WTC11 (cell line): ENCODE measurements at regions not wholly inside any gene's neighbourhood (a gene's known extent, or its start where the extent isn't known, plus 50 kb on each side); places are given as distances from the start of the nearest gene placed in this dataset.

Experiments
- ATAC-seq: fragments of 200-7000 bp; cut with Tn5 transposase; 2 replicates; pipeline ENCODE4 v1.10.0; 2021; ENCODE audit warnings: mild to moderate bottlenecking, moderate library complexity
- CTCF ChIA-PET: fragments of 300-600 bp; sonication (Branson Sonifier 250); formaldehyde crosslinking; loops from one replicate; lab custom pipeline; 2021; ENCODE audit warnings: antibody characterized with exemption; lab: Charles Lee
- POLR2A ChIA-PET: fragments of 350-600 bp; sonication (Branson Sonifier 250); formaldehyde crosslinking; loops from one replicate; lab custom pipeline; 2021; ENCODE audit warnings: antibody characterized with exemption; lab: Charles Lee
- DNase-seq: peaks from one replicate; pipeline ENCODE4 v3.0.0; 2021; ENCODE audit warnings: low spot score
- H3K27ac Mint-ChIP-seq: 2 replicates; pipeline ENCODE4 v1.8.0; 2021; ENCODE audit warnings: mixed read lengths
- H3K27me3 Mint-ChIP-seq: 2 replicates; pipeline ENCODE4 v1.8.0; 2021; ENCODE audit warnings: low read depth, mild to moderate bottlenecking, moderate library complexity, mixed read lengths
- H3K36me3 Mint-ChIP-seq: 2 replicates; pipeline ENCODE4 v1.8.0; 2021; ENCODE audit warnings: mixed read lengths
- H3K4me1 Mint-ChIP-seq: 2 replicates; pipeline ENCODE4 v1.8.0; 2022; ENCODE audit warnings: mixed read lengths
- H3K4me3 Mint-ChIP-seq: 2 replicates; pipeline ENCODE4 v1.8.0; 2021; ENCODE audit warnings: mild to moderate bottlenecking, moderate library complexity, mixed read lengths
- H3K9me3 Mint-ChIP-seq: 2 replicates; pipeline ENCODE4 v1.8.0; 2021; ENCODE audit warnings: mixed read lengths
- ATF1 ChIP-seq: sonication (generic); formaldehyde crosslinking; IDR thresholded peaks from 2 replicates; pipeline ENCODE4 v1.8.1; 2023; ENCODE audit warnings: mild to moderate bottlenecking, moderate library complexity, missing genetic modification reagents
- ATF3 ChIP-seq: sonication (generic); formaldehyde crosslinking; conservative IDR thresholded peaks from 2 replicates; pipeline ENCODE4 v1.8.1; 2022; ENCODE audit warnings: mild to moderate bottlenecking, missing genetic modification reagents
- CDX4 ChIP-seq: fragments of 250-450 bp; sonication (Bioruptor Pico); IDR thresholded peaks from 2 replicates; pipeline ENCODE4 v1.9.0; 2021; ENCODE audit warnings: moderate library complexity, mild to moderate bottlenecking, inconsistent platforms, borderline replicate concordance
- CREB1 ChIP-seq: sonication (generic); formaldehyde crosslinking; IDR thresholded peaks from 2 replicates; pipeline ENCODE4 v1.8.0; 2023; ENCODE audit warnings: mild to moderate bottlenecking, missing genetic modification reagents
- EMX1 ChIP-seq: fragments of 250-450 bp; sonication (Bioruptor Pico); IDR thresholded peaks from 2 replicates; pipeline ENCODE4 v1.8.0; 2021; ENCODE audit warnings: mild to moderate bottlenecking
- ETV6 ChIP-seq: sonication (generic); formaldehyde crosslinking; IDR thresholded peaks from 2 replicates; pipeline ENCODE4 v1.8.1; 2022; ENCODE audit warnings: mild to moderate bottlenecking, missing genetic modification reagents
- FOXK1 ChIP-seq: sonication (generic); formaldehyde crosslinking; IDR thresholded peaks from 2 replicates; pipeline ENCODE4 v1.8.0; 2022; ENCODE audit warnings: mild to moderate bottlenecking, moderate library complexity, missing genetic modification reagents
- FOXP1 ChIP-seq: sonication (generic); formaldehyde crosslinking; IDR thresholded peaks from 2 replicates; pipeline ENCODE4 v1.8.0; 2022; ENCODE audit warnings: missing genetic modification reagents, mild to moderate bottlenecking, moderate library complexity, borderline replicate concordance
- IRF1 ChIP-seq: sonication (generic); formaldehyde crosslinking; IDR thresholded peaks from 2 replicates; pipeline ENCODE4 v1.8.0; 2023; ENCODE audit warnings: missing genetic modification reagents
- MLX ChIP-seq: sonication (generic); formaldehyde crosslinking; IDR thresholded peaks from 2 replicates; pipeline ENCODE4 v1.8.1; 2023; ENCODE audit warnings: mild to moderate bottlenecking, missing genetic modification reagents, moderate library complexity
- NFATC4 ChIP-seq: fragments of 250-450 bp; sonication (Bioruptor Pico); IDR thresholded peaks from 2 replicates; pipeline ENCODE4 v1.9.0; 2021; ENCODE audit warnings: mild to moderate bottlenecking
- NFE2L1 ChIP-seq: sonication (generic); formaldehyde crosslinking; IDR thresholded peaks from 2 replicates; pipeline ENCODE4 v1.8.1; 2023; ENCODE audit warnings: missing genetic modification reagents
- NR1H2 ChIP-seq: sonication (generic); formaldehyde crosslinking; IDR thresholded peaks from 2 replicates; pipeline ENCODE4 v1.9.0; 2021; ENCODE audit warnings: mild to moderate bottlenecking, moderate library complexity, missing genetic modification reagents
- PRDM15 ChIP-seq: sonication (generic); formaldehyde crosslinking; IDR thresholded peaks from 2 replicates; pipeline ENCODE4 v1.8.0; 2022; ENCODE audit warnings: missing genetic modification reagents
- PRRX2 ChIP-seq: fragments of 250-450 bp; sonication (Bioruptor Pico); IDR thresholded peaks from 2 replicates; pipeline ENCODE4 v1.8.0; 2021; ENCODE audit warnings: mild to moderate bottlenecking
- RELA ChIP-seq: sonication (generic); formaldehyde crosslinking; IDR thresholded peaks from 2 replicates; pipeline ENCODE4 v1.8.1; 2022; ENCODE audit warnings: missing genetic modification reagents, mild to moderate bottlenecking, borderline replicate concordance
- ZMAT4 ChIP-seq: fragments of 250-450 bp; sonication (Bioruptor Pico); IDR thresholded peaks from 2 replicates; pipeline ENCODE4 v1.9.0; 2021; ENCODE audit warnings: mild to moderate bottlenecking
- ZNF219 ChIP-seq: sonication (generic); formaldehyde crosslinking; IDR thresholded peaks from 2 replicates; pipeline ENCODE4 v1.8.0; 2023; ENCODE audit warnings: missing genetic modification reagents, mild to moderate bottlenecking, borderline replicate concordance
- ZNF281 ChIP-seq: sonication (generic); formaldehyde crosslinking; IDR thresholded peaks from 2 replicates; pipeline ENCODE4 v1.8.0; 2023; ENCODE audit warnings: mild to moderate bottlenecking, missing genetic modification reagents
- ZNF317 ChIP-seq: sonication (generic); formaldehyde crosslinking; IDR thresholded peaks from 2 replicates; pipeline ENCODE4 v1.8.1; 2023; ENCODE audit warnings: low read depth, mild to moderate bottlenecking, moderate library complexity, missing genetic modification reagents, borderline replicate concordance

- H3K27ac Mint-ChIP-seq, result no peak overlapping the region
- no peaks in the 10 kb centered on the region; the same call in 1 of the 2 replicates for H3K27me3 Mint-ChIP-seq
- ChIA-PET POLR2A (no interaction called here), CTCF (no interaction called here)
- H3K36me3 Mint-ChIP-seq, result no peaks in the 10 kb centered on the region; the same call in 1 of the 2 replicates
- H3K9me3 Mint-ChIP-seq, result 0 out of 2 replicates have a peak, but pooled peaks cover 2% of the 10 kb centered on the region
- DNase-seq, result no peak
- TF ChIP-seq ZNF281 (CRISPR knock-in tag) (no peak), CDX4 (no peak), RELA (CRISPR knock-in tag) (no peak), NR1H2 (CRISPR knock-in tag) (no peak), ATF3 (CRISPR knock-in tag) (no peak), ZNF219 (CRISPR knock-in tag) (no peak), NFE2L1 (CRISPR knock-in tag) (no peak), PRRX2 (CRISPR knock-in tag) (no peak), ZMAT4 (CRISPR knock-in tag) (no peak), EMX1 (CRISPR knock-in tag) (no peak), NFATC4 (CRISPR knock-in tag) (no peak), ETV6 (CRISPR knock-in tag) (no peak), PRDM15 (CRISPR knock-in tag) (no peak), MLX (CRISPR knock-in tag) (no peak), ATF1 (CRISPR knock-in tag) (no peak), FOXP1 (CRISPR knock-in tag) (no peak), CREB1 (no peak), IRF1 (CRISPR knock-in tag) (no peak), ZNF317 (CRISPR knock-in tag) (no peak), FOXK1 (no peak)
- no peak overlapping the region for H3K4me3 Mint-ChIP-seq
- ATAC-seq, result no peak
- H3K4me1 Mint-ChIP-seq, result peaks cover 23% of the 10 kb centered on the region
Observed at GRCh38 chr21:39001341-39001740, 181.9 kb downstream of the PSMG1 start.
